NOMO-1 (cell line): ENCODE measurements at regions not wholly inside any gene's neighbourhood (a gene's known extent, or its start where the extent isn't known, plus 50 kb on each side); places are given as distances from the start of the nearest gene placed in this dataset.
"Not testable (repeated sequence)": the region's sequence is repeated elsewhere in the genome, so short reads cannot be mapped to it uniquely, and the experiment has no call there.

Experiments
- DNase-seq, 2 experiments: peaks; one replicate each; lab custom pipeline; 2025; ENCODE audit not compliant: unreplicated experiment in 2 of 2; lab: John Stamatoyannopoulos, UW

DNA sequence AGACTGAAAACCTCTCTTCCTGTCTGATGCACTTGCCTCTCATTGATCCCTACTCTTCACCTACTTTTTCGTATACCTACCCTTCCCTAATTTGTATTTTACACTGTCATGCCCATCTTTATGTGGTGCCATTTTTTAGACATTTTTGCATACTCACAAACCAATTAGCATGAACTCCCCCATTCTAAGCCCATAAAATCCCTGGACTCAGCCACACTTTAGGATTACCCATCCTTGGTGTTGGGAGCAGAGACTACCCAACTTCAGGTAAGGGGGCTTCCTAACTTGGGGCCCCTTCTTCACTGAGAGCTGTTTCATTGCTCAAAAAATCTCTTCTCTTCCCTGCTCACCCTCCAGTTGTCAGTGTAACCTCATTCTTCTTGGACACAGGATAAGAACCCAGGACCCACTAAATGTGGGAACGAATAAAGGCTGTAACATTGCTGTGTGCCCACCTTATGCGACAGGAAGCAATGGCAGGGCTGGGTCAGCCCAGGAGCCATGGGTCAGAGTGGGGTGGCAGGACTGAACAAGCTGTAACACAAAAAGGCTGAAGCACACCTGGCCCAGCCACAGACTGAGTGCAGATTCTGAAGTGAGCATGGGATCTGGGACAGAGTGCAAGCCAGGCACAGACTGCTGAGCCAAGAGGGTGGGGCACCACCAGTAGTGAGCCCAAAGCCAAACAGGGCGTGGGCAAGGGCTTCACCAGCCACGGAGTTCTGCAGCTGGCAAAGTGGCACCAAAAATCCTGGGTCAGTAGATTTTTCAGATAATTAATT, 789.1 kb upstream of the HS3ST5 start:
- no peak for DNase-seq

DNA sequence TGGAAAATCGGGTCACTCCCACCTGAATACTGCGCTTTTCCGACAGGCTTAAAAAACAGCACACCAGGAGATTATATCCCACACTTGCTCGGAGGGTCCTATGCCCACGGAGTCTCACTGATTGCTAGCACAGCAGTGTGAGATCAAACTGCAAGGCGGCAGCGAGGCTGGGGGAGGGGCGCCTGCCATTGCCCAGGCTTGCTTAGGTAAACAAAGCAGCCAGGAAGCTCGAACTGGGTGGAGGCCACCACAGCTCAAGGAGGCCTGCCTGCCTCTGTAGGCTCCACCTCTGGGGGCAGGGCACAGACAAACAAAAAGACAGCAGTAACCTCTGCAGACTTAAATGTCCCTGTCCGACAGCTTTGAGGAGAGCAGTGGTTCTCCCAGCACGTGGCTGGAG, 778.7 kb upstream of the HS3ST5 start:
- not testable (repeated sequence) for DNase-seq

DNA sequence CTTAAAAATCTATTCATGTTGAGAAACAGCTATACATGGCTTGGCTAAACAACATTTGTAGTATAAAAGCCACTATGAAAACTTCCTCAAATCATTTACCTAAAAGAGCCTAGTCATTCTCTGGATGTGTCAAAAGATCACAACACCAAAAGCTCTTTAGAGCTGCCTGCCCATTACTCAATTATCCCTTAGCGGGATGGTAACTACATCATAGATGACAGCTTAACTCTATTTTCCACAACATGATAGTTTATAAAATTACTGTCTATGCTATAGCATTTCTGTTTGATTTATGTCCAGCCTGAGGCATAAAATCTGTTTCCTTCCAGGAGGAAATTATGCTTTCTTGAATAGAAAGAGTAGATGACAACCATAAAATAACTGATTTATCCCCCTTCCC, 777.6 kb upstream of the HS3ST5 start:
- DNase-seq: peak; percentile 45 to 87

DNA sequence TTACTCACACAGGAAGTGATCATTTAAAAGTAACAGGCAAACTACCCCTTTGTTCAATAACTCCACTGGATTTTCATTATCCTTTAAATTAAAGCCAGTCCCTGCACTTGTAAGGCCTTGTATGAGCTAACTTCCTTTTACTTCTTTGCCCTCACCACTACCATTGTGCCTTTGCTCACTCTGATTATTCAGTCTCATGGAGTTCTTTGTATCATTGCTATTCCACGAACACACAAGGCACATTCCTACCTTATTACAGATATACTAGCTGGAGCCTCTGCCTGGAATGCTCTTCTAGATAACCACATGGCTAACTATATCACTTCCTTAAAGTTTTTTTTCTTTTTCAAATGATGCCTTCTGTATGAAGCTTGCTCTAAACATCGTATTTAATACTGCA, 748.6 kb upstream of the HS3ST5 start:
- no peak for DNase-seq

DNA sequence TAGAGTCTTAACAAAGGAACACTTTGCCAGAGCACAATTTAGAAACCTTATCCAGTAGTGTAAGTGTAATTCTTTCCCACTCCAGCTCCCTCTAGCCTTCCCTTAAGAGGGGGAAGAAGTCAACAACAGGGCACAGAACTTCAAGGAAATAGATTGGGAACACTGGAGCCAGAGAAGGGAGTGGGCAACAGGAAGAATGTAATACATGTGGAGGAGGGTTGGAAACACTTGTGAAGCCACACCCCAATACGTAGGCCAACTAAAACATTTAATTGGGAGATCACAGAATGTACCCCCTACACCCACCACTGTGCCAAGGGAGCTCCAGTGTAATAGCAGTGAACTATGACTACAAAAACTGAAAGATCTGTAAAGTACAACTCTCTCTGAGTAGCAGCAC, 735.7 kb upstream of the HS3ST5 start:
- DNase-seq: no peak

DNA sequence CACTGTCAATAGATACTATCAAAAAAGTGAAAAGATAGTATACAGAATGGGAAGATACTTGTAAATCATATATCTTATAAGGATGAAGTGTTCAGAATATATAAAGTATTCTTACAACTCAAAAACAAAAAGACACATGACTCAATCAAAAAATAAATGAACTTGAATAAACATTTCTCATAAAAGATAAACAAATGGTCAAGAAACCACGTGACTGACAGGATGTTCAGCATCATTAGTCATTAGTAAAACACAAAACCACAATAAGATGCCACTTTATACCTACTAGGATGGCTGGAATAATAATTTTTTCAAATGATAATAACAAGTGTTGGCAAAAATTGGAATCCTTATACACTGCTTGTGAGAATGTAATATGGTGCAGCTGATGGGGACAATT, 729.1 kb upstream of the HS3ST5 start:
- no peak for DNase-seq

DNA sequence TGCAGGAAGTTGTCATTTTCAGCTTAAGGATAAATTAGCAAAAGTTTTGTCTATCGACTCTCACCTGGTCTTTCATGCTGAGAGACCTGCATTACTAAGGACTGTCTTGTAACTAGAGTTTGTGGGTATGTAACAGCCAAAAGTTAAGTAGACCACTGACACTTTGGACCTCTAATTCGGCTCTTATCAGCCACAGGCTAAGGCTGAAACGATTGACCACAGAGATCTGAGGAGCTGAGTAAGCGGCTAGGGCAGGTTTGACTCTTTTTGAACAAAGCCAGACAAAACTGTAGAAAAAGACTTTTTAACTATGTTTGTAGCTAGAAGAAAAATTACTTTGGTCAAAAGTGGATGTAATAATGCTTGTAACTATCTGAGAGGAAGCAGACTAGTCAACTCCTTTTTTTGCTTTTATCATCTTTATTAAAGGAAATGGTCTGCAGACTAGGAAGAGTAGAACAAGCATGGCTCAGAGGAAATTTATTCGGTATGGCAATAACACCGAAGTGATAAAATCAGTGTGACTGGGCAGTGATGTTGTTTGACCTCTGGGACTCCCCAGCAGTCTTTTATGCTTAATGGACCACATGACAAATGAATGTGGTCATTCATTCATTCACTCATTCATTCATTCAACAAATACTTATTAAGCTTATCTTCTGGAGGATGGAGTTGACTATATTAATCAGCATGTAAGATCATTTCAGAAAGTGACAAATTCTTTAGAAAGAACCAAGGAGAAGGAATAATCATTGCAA, 725.0 kb upstream of the HS3ST5 start:
- DNase-seq: no peak

DNA sequence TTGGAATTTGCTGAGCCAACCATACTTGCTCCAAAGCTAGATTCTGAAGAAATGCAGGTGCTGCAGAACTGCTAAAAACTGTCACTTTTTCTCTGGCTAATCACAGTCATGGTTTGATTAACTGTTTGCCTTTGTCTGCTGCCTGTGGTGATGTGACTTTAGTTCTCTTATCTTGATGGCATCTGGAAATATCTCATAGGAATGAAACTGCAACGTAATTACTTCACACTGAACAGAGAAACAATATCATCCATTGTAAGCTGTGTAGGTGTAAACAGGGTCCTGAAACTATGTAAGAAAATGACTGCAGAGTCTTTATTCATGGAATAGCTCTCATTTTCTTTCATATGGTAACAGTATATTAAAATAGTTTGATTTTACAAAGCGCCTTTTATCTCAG, 721.9 kb upstream of the HS3ST5 start:
- DNase-seq: no peak

DNA sequence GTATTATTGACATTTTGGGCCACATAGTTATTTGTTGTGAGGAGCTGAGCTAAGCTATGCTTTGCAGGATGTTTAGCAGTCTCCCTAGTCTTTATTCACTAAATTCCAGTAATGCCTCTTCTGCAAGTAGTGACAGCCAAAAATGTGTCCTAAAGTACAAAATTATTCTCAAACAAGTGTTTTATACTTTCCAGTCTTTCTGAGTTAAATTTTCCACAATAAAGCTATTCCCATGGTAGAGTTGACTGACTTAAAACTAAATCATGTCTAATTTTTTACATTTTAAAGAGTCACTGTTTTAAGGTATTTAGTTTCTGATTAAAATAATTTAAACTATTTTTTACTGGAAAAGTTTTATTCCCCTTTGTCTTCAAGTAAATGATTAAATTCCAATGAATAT, 717.8 kb upstream of the HS3ST5 start:
- no peak for DNase-seq

DNA sequence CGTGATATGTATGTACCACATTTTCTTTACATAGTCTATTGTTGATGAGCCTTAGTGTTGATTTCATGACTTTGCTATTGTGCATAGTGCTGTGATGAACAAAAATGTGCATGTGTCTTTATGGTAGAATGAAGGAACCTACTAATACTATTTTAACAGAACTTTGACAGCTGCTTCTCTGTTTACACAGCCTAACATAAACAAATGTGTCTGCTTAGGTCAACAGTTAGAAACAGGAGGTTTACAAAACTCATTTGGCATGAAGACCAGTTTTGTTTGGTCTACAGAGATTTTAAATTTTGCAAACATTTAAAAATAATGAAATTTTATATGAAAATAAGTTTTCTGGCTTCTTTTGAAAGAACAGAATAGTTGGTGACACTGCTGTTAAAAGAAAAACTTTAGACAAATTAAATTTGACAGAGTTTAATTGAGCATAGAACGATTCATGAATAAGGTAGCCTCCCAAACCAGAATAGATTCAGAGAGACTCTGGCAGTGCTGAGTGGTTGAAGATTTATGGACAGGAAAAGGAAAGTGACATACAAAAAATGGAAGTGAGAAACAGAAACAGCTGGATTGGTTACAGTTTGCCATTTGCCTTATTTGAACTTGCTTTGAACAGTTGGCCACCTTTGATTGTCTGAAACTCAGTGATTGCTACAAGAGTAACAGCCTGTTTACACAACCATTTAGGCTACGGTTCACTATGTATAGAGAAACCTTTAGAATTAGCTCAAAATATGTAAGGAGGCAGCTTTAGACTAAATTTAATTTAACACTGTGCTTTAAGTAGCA, 715.8 kb upstream of the HS3ST5 start:
- peak; percentile 80 to 95 for DNase-seq

DNA sequence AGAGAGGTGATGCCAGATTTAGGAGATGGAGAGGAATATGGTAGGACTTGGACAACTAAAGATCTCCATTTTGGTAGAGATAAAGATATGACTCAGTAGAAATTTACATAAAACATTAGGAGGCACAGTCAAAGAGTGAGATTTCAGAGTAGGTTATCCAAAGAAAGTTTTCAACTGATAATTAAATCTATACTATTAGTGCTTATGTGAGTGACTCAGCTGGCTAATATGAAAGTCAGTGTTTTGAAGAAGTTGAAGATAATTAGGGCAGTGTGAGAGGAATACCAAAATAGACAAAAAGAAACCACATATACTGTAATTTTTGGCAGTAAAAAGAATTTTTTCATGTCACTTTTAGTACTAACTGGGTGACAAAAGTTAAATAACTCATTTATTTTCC, 712.8 kb upstream of the HS3ST5 start:
- peak in 1 of 2 experiments; percentile 40 for DNase-seq

DNA sequence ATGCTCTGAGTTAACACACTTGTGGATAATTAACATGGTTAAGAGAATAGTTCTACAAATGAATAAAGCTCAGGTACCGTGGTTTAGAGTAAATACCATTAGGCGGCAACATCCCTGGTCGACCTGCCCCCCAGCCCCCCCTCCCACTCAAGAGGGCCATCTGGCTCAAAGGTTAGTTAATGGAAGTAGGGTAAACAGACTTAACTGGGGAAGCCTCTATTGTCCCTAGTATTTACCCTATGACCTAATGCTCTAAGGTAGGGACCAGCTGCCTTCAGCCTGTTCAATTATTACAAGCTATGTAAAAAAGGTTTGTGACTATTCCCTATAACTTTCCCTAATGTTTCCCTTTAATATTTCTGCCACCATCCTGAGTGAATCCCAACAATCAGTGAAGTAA, 711.4 kb upstream of the HS3ST5 start:
- not testable (repeated sequence) for DNase-seq

DNA sequence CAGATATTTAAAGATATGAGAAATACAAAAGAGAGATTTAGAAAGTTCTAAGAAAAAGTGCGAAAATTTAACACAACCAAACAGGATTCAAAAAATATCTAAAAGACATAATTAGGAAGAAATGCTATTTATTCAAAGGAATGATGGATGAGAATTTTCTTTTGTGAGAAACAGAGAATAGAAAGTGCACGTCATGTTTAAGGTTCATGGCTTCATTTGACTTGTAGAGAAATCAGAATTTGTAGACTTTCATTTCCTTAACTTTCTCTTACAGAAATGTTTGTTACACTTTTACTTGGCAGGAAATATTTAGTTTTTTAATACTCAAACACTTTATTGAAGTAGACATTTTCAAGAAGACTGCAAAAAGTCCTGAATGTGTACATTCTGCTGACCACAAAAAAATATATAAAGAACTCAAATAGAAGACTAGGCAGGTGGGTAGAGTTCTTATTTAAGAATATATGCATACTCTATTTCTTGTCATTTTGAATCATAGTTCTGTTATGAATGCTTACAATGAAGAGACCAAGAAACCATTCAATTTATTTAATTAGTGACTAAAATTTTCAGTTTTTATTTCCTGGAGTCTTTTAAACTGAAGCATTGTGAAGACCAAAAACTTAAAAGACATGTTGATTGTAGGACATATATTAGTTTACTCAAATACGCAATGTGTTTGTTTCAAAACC, 710.5 kb upstream of the HS3ST5 start:
- no peak for DNase-seq

DNA sequence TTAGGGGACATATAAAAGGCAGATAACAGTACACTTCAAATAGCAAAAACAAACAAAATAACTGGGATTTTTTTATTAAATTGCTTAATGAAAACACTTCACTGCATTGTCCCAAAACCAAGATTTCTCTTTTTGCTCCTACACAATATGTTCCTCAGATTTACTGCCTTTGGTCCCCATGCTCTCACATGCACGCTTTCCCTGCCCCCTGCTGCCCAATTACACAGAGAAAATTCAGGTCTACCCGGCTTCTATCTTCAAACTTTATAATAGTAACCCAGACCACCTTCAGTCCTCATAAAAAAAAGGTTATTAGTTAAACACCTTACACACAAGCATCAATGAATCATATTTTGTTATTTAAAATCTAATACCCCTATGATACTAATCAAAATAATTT, 673.8 kb upstream of the HS3ST5 start:
- no peak for DNase-seq

DNA sequence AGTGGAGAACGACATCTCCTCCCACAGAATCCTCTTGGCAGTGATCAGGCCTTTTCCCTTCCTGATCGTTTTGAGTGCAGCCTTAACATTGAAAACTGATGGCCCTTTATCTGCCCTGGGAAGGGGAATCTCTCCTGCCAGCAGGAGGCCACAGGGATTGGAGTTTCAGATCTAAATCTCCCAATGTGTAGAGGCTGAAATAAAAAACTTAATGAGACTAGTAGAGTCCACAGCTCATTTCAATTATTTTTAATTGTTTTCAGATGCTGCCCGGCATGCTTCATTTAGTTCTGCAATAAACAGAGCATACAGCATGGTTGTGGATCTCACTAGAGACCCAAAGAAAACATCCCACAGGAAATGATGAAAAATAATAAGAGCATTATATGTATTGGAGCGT, 662.2 kb upstream of the HS3ST5 start:
- no peak for DNase-seq

DNA sequence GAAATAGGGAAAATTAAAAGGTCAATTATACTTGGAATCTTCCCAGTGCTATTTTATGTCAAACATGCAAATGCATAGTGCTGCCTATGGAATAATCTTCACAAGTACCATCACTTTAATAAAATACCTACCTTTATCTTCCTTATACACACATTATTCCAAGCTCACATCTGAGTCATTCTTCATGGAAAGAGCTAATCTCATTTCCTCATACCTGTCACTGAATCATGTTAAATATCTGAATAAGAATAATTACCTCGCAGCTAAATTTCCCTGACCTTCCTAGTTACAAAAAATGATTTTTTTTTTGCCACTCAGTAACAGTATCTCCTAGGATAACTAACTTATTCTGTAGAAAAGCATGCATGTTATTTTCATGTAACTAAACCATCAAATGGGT, 661.4 kb upstream of the HS3ST5 start:
- DNase-seq: no peak

DNA sequence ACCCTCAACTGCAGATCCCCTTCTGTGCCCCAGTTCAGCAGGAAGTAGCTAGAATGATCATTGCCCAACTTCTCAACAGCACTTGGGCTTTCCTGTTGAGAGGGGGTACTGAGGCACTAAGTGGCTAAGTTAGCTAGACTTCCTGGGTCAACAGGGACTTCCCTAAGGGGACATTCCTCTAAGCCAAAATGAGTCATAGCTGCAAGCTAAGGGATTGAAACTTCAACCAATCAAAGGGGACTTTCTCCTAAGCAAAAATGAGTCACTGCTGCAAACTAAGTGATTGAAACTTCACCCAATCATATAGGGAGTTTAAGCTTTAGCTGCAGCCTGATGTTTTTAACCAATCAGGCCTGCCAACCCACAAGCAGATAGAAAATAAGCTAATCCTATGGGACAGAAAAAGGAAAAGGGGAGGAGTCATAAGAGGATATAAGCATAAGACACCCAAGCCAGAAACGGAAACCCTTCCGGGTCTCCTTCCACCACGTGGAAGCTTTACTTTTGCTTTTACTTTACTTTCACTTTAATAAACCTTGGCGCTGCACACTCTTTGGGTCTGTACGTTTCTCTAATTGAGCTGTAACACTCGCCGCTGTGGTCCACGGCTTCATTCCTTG, 659.0 kb upstream of the HS3ST5 start:
- DNase-seq: no peak

DNA sequence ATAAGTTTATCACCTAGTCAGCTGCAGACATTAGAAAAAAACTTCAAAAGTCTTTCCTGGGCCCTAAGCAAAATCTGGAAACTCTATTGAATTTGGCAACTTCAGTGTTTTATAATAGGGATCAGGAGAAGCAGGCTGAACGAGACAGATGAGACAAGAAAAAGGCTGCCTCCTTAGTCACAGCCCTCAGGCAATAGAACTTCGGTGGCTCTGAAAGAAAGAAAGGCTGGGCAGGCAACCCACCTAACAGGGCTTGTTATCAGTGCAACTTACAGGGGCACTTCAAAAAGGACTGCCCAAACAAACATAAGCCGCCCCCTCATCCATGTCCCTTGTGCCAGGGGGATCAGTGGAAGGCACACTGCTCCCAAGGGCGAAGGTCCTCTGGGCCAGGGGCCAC, 657.9 kb upstream of the HS3ST5 start:
- DNase-seq: no peak

DNA sequence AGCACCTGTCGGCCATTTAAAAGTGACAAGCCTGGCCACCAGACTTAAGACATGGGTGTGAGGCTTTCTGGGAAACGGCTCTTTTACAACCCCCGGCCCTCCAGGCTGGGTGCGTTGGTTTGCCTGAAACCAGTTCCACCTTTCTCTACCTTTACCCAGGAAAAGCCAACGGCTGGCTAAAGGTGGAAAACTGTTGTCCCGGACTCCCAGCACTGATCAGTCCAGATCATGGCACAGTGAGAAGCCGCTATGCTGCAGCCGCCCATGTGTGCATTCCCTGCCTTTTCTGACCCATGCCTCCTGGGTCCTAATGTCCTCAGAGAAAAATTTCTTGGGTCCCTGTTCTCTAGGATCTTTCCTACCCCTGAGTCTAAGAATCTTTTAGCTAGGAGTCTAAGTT, 655.7 kb upstream of the HS3ST5 start:
- DNase-seq: no peak

DNA sequence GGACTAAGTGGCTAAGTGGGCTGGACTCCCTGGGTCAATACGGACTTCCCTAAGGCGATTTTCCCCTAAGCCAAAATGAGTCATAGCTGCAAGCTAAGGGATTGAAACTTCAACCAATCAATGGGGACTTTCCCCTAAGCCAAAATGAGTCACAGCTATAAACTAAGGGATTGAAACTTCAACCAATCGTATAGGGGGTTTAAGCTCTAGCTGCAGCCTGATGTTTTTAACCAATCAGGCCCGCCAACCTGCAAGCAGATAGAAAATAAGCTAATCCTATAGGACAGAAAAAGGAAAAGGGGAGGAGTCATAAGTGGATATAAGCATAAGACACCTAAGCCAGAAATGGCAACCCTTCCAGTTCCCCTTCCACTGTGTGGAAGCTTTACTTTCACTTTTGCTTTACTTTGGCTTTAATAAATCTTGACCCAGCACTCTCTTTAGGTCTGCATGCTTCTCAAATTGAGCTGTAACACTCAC, 655.0 kb upstream of the HS3ST5 start:
- peak in 1 of 2 experiments; percentile 29 for DNase-seq
